NCI-H748 (cell line): ENCODE measurements at regions not wholly inside any gene's neighbourhood (a gene's known extent, or its start where the extent isn't known, plus 50 kb on each side); places are given as distances from the start of the nearest gene placed in this dataset.
A peak's percentile ranks its signal among the peaks of the same experiment; 100 is the strongest.

Source experiments
- DNase-seq: peaks from one replicate; lab custom pipeline; 2025; ENCODE audit not compliant: unreplicated experiment; lab: John Stamatoyannopoulos, UW

GRCh38 chr2:45301307-45302277 is 292.3 kb upstream of the SIX2 start:
- DNase-seq = peak; percentile 96

GRCh38 chr2:45300026-45300750 is 290.9 kb upstream of the SIX2 start:
- peak; percentile 96 for DNase-seq

GRCh38 chr2:45299361-45299760 is 290.1 kb upstream of the SIX2 start:
- DNase-seq = no peak

GRCh38 chr2:45293182-45293581 is 283.9 kb upstream of the SIX2 start:
- DNase-seq = no peak

GRCh38 chr2:45291296-45291701 is 282.0 kb upstream of the SIX2 start:
- DNase-seq = no peak

- DNase-seq = no peak
Measured at GRCh38 chr2:45289997-45290709, 280.9 kb upstream of the SIX2 start.

- no peak for DNase-seq
Measured at GRCh38 chr2:45288532-45289417, 279.5 kb upstream of the SIX2 start.

- no peak for DNase-seq
Measured at GRCh38 chr2:45287045-45287444, 277.8 kb upstream of the SIX2 start.

GRCh38 chr2:45285771-45286390 is 276.6 kb upstream of the SIX2 start:
- DNase-seq = no peak

- no peak for DNase-seq
Measured at GRCh38 chr2:45285311-45285710, 276.1 kb upstream of the SIX2 start.

GRCh38 chr2:45284621-45284995 is 275.4 kb upstream of the SIX2 start:
- DNase-seq = no peak

- no peak for DNase-seq
Measured at GRCh38 chr2:45283764-45284620, 274.7 kb upstream of the SIX2 start.

- no peak for DNase-seq
Measured at GRCh38 chr2:45282646-45283045, 273.4 kb upstream of the SIX2 start.

GRCh38 chr2:45281311-45281710 is 272.1 kb upstream of the SIX2 start:
- no peak for DNase-seq

- DNase-seq = no peak
Measured at GRCh38 chr2:45280794-45281193, 271.5 kb upstream of the SIX2 start.

GRCh38 chr2:45279356-45279755 is 270.1 kb upstream of the SIX2 start:
- DNase-seq = no peak

GRCh38 chr2:45278365-45279078 is 269.3 kb upstream of the SIX2 start:
- DNase-seq = peak; percentile 20

- no peak for DNase-seq
Measured at GRCh38 chr2:45276914-45277313, 267.7 kb upstream of the SIX2 start.

- DNase-seq = no peak
Measured at GRCh38 chr2:45275806-45276205, 266.6 kb upstream of the SIX2 start.
